ENCODE measurements at regions not wholly inside any gene's neighbourhood (a gene's known extent, or its start where the extent isn't known, plus 50 kb on each side); places are given as distances from the start of the nearest gene placed in this dataset.

DNA sequence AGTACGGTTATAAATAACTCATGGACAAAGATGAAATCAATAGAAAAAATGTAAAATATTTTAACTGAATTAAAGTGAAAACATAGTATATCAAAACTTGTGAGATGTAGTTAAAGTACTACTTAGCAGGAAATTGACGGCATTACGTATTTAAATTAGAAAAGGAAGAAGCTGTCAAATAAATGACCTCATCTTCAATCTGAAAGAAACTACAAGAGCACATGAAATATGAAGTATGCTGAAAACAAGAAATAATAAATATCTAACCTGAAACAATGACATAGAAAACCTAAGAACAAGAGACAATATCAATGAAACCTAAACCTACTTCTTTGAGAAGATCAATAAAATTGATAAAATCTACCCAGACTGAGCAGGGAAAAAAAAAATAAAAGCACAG is 122.2 kb upstream of the PDE4B start:
- TF ChIP-seq JUNB (IDR thresholded peaks at IDR 0.05; ENCODE audit: unreplicated experiment) (no peak), POLR2AphosphoS5 (IDR thresholded peaks at IDR 0.05; ENCODE audit: low read depth) (no peak), NANOG (IDR thresholded peaks at IDR 0.05; ENCODE audit: borderline replicate concordance) (no peak), CREB1 (CRISPR knock-in tag; IDR thresholded peaks at IDR 0.05; ENCODE audit: low read depth) (no peak), EZH2 (IDR thresholded peaks at IDR 0.05; ENCODE audit: low read depth, unreplicated experiment) (no peak), ZNF114 (CRISPR knock-in tag; IDR thresholded peaks at IDR 0.05) (no peak), STAT1 (IDR thresholded peaks at IDR 0.05; ENCODE audit: unreplicated experiment) (no peak), EZH2phosphoT487 (IDR thresholded peaks at IDR 0.05; ENCODE audit: unreplicated experiment) (no peak), ZNF331 (CRISPR knock-in tag; IDR thresholded peaks at IDR 0.05; ENCODE audit: low read depth) (no peak)
- TF ChIP-seq, protein P1, sequence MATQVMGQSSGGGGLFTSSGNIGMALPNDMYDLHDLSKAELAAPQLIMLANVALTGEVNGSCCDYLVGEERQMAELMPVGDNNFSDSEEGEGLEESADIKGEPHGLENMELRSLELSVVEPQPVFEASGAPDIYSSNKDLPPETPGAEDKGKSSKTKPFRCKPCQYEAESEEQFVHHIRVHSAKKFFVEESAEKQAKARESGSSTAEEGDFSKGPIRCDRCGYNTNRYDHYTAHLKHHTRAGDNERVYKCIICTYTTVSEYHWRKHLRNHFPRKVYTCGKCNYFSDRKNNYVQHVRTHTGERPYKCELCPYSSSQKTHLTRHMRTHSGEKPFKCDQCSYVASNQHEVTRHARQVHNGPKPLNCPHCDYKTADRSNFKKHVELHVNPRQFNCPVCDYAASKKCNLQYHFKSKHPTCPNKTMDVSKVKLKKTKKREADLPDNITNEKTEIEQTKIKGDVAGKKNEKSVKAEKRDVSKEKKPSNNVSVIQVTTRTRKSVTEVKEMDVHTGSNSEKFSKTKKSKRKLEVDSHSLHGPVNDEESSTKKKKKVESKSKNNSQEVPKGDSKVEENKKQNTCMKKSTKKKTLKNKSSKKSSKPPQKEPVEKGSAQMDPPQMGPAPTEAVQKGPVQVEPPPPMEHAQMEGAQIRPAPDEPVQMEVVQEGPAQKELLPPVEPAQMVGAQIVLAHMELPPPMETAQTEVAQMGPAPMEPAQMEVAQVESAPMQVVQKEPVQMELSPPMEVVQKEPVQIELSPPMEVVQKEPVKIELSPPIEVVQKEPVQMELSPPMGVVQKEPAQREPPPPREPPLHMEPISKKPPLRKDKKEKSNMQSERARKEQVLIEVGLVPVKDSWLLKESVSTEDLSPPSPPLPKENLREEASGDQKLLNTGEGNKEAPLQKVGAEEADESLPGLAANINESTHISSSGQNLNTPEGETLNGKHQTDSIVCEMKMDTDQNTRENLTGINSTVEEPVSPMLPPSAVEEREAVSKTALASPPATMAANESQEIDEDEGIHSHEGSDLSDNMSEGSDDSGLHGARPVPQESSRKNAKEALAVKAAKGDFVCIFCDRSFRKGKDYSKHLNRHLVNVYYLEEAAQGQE (IDR thresholded peaks at IDR 0.05; ENCODE audit: unreplicated experiment) = no peak
- TF ChIP-seq, protein P2, sequence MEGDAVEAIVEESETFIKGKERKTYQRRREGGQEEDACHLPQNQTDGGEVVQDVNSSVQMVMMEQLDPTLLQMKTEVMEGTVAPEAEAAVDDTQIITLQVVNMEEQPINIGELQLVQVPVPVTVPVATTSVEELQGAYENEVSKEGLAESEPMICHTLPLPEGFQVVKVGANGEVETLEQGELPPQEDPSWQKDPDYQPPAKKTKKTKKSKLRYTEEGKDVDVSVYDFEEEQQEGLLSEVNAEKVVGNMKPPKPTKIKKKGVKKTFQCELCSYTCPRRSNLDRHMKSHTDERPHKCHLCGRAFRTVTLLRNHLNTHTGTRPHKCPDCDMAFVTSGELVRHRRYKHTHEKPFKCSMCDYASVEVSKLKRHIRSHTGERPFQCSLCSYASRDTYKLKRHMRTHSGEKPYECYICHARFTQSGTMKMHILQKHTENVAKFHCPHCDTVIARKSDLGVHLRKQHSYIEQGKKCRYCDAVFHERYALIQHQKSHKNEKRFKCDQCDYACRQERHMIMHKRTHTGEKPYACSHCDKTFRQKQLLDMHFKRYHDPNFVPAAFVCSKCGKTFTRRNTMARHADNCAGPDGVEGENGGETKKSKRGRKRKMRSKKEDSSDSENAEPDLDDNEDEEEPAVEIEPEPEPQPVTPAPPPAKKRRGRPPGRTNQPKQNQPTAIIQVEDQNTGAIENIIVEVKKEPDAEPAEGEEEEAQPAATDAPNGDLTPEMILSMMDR (conservative IDR thresholded peaks at IDR 0.05; ENCODE audit: low read depth in 2 of 2) = no peak
- TF ChIP-seq, protein P3, sequence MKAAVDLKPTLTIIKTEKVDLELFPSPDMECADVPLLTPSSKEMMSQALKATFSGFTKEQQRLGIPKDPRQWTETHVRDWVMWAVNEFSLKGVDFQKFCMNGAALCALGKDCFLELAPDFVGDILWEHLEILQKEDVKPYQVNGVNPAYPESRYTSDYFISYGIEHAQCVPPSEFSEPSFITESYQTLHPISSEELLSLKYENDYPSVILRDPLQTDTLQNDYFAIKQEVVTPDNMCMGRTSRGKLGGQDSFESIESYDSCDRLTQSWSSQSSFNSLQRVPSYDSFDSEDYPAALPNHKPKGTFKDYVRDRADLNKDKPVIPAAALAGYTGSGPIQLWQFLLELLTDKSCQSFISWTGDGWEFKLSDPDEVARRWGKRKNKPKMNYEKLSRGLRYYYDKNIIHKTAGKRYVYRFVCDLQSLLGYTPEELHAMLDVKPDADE (IDR thresholded peaks at IDR 0.05) = no peak
- TF ChIP-seq, protein P4, sequence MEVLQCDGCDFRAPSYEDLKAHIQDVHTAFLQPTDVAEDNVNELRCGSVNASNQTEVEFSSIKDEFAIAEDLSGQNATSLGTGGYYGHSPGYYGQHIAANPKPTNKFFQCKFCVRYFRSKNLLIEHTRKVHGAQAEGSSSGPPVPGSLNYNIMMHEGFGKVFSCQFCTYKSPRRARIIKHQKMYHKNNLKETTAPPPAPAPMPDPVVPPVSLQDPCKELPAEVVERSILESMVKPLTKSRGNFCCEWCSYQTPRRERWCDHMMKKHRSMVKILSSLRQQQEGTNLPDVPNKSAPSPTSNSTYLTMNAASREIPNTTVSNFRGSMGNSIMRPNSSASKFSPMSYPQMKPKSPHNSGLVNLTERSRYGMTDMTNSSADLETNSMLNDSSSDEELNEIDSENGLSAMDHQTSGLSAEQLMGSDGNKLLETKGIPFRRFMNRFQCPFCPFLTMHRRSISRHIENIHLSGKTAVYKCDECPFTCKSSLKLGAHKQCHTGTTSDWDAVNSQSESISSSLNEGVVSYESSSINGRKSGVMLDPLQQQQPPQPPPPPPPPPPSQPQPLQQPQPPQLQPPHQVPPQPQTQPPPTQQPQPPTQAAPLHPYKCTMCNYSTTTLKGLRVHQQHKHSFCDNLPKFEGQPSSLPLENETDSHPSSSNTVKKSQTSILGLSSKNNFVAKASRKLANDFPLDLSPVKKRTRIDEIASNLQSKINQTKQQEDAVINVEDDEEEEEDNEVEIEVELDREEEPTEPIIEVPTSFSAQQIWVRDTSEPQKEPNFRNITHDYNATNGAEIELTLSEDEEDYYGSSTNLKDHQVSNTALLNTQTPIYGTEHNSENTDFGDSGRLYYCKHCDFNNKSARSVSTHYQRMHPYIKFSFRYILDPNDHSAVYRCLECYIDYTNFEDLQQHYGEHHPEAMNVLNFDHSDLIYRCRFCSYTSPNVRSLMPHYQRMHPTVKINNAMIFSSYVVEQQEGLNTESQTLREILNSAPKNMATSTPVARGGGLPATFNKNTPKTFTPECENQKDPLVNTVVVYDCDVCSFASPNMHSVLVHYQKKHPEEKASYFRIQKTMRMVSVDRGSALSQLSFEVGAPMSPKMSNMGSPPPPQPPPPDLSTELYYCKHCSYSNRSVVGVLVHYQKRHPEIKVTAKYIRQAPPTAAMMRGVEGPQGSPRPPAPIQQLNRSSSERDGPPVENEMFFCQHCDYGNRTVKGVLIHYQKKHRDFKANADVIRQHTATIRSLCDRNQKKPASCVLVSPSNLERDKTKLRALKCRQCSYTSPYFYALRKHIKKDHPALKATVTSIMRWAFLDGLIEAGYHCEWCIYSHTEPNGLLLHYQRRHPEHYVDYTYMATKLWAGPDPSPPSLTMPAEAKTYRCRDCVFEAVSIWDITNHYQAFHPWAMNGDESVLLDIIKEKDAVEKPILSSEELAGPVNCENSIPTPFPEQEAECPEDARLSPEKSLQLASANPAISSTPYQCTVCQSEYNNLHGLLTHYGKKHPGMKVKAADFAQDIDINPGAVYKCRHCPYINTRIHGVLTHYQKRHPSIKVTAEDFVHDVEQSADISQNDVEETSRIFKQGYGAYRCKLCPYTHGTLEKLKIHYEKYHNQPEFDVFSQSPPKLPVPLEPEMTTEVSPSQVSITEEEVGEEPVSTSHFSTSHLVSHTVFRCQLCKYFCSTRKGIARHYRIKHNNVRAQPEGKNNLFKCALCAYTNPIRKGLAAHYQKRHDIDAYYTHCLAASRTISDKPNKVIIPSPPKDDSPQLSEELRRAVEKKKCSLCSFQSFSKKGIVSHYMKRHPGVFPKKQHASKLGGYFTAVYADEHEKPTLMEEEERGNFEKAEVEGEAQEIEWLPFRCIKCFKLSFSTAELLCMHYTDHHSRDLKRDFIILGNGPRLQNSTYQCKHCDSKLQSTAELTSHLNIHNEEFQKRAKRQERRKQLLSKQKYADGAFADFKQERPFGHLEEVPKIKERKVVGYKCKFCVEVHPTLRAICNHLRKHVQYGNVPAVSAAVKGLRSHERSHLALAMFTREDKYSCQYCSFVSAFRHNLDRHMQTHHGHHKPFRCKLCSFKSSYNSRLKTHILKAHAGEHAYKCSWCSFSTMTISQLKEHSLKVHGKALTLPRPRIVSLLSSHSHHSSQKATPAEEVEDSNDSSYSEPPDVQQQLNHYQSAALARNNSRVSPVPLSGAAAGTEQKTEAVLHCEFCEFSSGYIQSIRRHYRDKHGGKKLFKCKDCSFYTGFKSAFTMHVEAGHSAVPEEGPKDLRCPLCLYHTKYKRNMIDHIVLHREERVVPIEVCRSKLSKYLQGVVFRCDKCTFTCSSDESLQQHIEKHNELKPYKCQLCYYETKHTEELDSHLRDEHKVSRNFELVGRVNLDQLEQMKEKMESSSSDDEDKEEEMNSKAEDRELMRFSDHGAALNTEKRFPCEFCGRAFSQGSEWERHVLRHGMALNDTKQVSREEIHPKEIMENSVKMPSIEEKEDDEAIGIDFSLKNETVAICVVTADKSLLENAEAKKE (CRISPR knock-in tag; IDR thresholded peaks at IDR 0.05) = no peak
- Histone ChIP-seq H3K36me3 (ENCODE audit: insufficient read depth) (no peaks in the 10 kb centered on the region), H3K4me1 (ENCODE audit: insufficient read depth) (no peaks in the 10 kb centered on the region), H3K4me3 (no peak overlapping the region), H3K27ac (ENCODE audit: low read depth) (no peak overlapping the region), H3F3A (replicated peaks; ENCODE audit: low read depth) (no peaks in the 10 kb centered on the region), H3K79me2 (replicated peaks; ENCODE audit: insufficient read depth) (no peaks in the 10 kb centered on the region), H2AFZ (no peak overlapping the region), H4K20me1 (replicated peaks; ENCODE audit: insufficient read depth) (no peaks in the 10 kb centered on the region), H3K4me2 (no peak overlapping the region), H3K27me3 (ENCODE audit: insufficient read depth) (no peaks in the 10 kb centered on the region), H3K9me2 (ENCODE audit: insufficient read depth) (no peaks in the 10 kb centered on the region; the same call in 1 of the 2 replicates)
- DNase-seq (ENCODE audit: low spot score) = no peak
- Mint-ChIP-seq H3K4me3 (no peak overlapping the region), H3K36me3 (ENCODE audit: low read depth) (no peaks in the 10 kb centered on the region; the same call in 2 of the 3 replicates), H3K4me1 (no peaks in the 10 kb centered on the region), H3K9me3 (peaks cover 7% of the 10 kb centered on the region; the same call in 2 of the 3 replicates), H3K27me3 (ENCODE audit: insufficient read depth, low read depth, poor library complexity) (peaks cover 2% of the 10 kb centered on the region), H3K27ac (no peak overlapping the region)
- ATAC-seq = no peak
